BJ (cell line): ENCODE measurements at regions not wholly inside any gene's neighbourhood (a gene's known extent, or its start where the extent isn't known, plus 50 kb on each side); places are given as distances from the start of the nearest gene placed in this dataset.

ENCODE experiments used
- CTCF ChIA-PET: fragments of 350-600 bp; formaldehyde crosslinking; extraction: SDS; loops from one replicate; lab custom pipeline; 2021; ENCODE audit warnings: antibody characterized with exemption, inconsistent platforms; lab: Yijun Ruan, JAX
- POLR2A ChIA-PET: fragments of 300-600 bp; sonication (Branson Sonifier 250); formaldehyde crosslinking; extraction: SDS; loops from one replicate; lab custom pipeline; 2021; ENCODE audit warnings: antibody characterized with exemption; lab: Charles Lee
- DNase-seq: peaks from one replicate; pipeline ENCODE4 v3.0.0-alpha.2; 2011; ENCODE audit warnings: low read depth
- H3K27me3 ChIP-seq: 2 replicates; pipeline ENCODE4 v1.6.0; 2011; ENCODE audit warnings: low read length; ENCODE audit not compliant: control insufficient read depth, insufficient read depth
- H3K36me3 ChIP-seq: 2 replicates; pipeline ENCODE4 v1.5.1; 2011; ENCODE audit warnings: low read length; ENCODE audit not compliant: control insufficient read depth, insufficient read depth
- H3K4me3 ChIP-seq: 2 replicates; pipeline ENCODE4 v1.5.1; 2011; ENCODE audit warnings: low read depth, mild to moderate bottlenecking, control low read depth, low read length
- CTCF ChIP-seq: IDR thresholded peaks from 2 replicates; pipeline ENCODE4 v1.5.1; 2011; ENCODE audit warnings: low read depth, mild to moderate bottlenecking, control low read depth, inconsistent platforms, low read length, moderate library complexity; ENCODE audit not compliant: insufficient read depth

GRCh38 chr14:43697003-43697402, 810.1 kb downstream of the FSCB start:
- TF ChIP-seq CTCF, result no peak
- no peak for DNase-seq
- Histone ChIP-seq H3K36me3 (no peaks in the 10 kb centered on the region), H3K4me3 (no peak overlapping the region), H3K27me3 (no peaks in the 10 kb centered on the region)
- POLR2A ChIA-PET, result no interaction called here
- CTCF ChIA-PET, result no interaction called here

- POLR2A ChIA-PET, result no interaction called here
- no peak for TF ChIP-seq CTCF
- no peak for DNase-seq
- no peaks in the 10 kb centered on the region for H3K27me3 ChIP-seq
- CTCF ChIA-PET, result no interaction called here
- H3K4me3 ChIP-seq, result no peak overlapping the region
- H3K36me3 ChIP-seq, result no peaks in the 10 kb centered on the region
These were observed 814.4 kb downstream of the FSCB start for GRCh38 chr14:43692706-43693105.

- CTCF ChIA-PET, result no interaction called here
- TF ChIP-seq CTCF, result no peak
These were observed 819.2 kb downstream of the FSCB start for GRCh38 chr14:43687921-43688320.

GRCh38 chr14:43677581-43677980, 829.5 kb downstream of the FSCB start:
- TF ChIP-seq CTCF, result no peak
- DNase-seq, result no peak

More at GRCh38 chr14:43687921-43688320, 819.2 kb downstream of the FSCB start:
- Histone ChIP-seq H3K4me3 (no peak overlapping the region), H3K36me3 (no peaks in the 10 kb centered on the region), H3K27me3 (no peaks in the 10 kb centered on the region)
- POLR2A ChIA-PET, result no interaction called here
- no peak for DNase-seq

GRCh38 chr14:43674273-43674672, 832.8 kb downstream of the FSCB start:
- ChIA-PET POLR2A (no interaction called here), CTCF (no interaction called here)
- Histone ChIP-seq H3K4me3 (no peak overlapping the region), H3K36me3 (no peaks in the 10 kb centered on the region), H3K27me3 (no peaks in the 10 kb centered on the region)
- DNase-seq, result no peak
- no peak for TF ChIP-seq CTCF

More at GRCh38 chr14:43677581-43677980, 829.5 kb downstream of the FSCB start:
- POLR2A ChIA-PET, result no interaction called here
- CTCF ChIA-PET, result no interaction called here
- Histone ChIP-seq H3K27me3 (no peaks in the 10 kb centered on the region), H3K4me3 (no peak overlapping the region), H3K36me3 (no peaks in the 10 kb centered on the region)
